Effector CD4-positive, alpha-beta T cell (primary cell): ENCODE measurements at regions not wholly inside any gene's neighbourhood (a gene's known extent, or its start where the extent isn't known, plus 50 kb on each side); places are given as distances from the start of the nearest gene placed in this dataset.

Source experiments
- DNase-seq: peaks from one replicate; pipeline ENCODE4 v3.0.0-alpha.2; 2020

GRCh38 chr9:79236466-79236865 is 335.3 kb upstream of the TLE4 start:
- DNase-seq, result no peak

DNA sequence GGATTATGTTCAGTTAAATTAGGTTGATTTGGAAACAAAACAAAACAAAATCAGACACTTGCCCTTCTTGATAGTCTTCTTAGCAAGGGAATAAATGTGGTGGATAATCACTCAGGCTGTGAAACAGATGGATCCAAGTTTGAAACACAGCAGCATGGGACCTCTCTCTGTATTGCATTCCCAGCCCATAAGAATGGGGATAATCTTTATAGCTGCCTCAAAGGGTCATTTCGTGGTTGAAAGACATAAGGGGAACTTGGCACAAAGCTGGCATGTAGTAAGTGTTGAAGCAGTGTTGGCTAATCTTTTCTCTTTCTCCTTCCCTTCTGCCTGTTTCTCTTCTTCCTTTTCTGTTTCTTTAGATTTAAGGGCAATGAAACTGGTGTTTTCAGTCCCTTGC is 333.9 kb upstream of the TLE4 start:
- no peak for DNase-seq

DNA sequence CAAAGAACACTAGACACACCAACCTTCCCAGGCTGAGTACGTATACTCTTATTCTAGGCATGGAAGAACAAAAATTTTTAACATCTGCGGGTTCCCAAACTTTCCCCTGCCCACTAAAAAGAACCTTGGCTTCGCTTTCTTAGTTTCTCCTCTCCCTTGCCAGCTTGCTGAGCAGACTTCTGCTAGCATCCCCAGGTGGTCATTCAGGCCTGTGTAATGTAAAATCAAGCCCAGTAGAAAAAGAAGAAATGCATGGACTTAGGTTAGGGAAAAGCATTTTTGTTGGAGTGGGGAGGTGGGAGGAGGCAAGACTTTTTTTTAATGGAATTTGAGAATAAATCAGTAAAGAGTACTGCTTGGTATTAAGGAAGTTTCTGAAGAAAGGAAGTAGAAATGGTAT is 331.0 kb upstream of the TLE4 start:
- DNase-seq, result no peak

GRCh38 chr9:79242489-79242888 is 329.3 kb upstream of the TLE4 start:
- DNase-seq, result no peak

DNA sequence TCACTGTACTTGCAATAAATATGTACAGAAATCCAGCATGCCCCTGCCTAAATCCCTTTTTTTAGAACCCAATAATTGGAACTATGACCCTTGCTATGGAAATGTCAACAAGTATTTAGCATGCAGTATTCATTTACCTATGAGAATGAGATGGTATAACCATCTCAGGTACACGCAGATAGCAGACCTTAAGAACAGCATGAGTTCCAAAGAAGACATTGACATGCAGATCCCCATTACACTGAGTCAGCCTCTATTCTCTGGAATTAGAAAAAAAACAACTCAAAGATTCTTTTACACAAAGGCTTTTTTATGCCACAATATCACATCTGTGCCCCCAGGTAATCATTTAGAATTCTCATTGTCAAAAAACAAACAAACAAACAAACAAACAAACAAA is 325.6 kb upstream of the TLE4 start:
- no peak for DNase-seq

DNA sequence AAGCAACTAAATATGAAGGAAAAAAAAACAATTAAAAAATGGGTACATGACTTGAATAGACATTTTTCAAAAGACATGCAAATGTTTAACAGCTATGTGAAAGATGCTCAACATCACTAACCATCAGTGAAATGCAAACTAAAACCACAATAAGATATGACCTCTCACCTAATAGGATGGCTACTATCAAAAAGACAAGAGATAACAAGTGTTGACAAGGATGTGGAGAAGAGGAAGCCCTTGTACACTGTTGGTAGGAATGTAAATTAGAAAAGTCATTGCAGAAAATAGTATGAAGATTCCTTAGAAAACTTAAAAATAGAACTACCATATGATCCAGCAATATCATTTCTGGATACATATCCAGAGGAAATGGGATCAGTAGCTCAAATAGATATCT is 324.7 kb upstream of the TLE4 start:
- DNase-seq, result no peak

- no peak for DNase-seq
Observed at GRCh38 chr9:79250806-79251205, 321.0 kb upstream of the TLE4 start.

DNA sequence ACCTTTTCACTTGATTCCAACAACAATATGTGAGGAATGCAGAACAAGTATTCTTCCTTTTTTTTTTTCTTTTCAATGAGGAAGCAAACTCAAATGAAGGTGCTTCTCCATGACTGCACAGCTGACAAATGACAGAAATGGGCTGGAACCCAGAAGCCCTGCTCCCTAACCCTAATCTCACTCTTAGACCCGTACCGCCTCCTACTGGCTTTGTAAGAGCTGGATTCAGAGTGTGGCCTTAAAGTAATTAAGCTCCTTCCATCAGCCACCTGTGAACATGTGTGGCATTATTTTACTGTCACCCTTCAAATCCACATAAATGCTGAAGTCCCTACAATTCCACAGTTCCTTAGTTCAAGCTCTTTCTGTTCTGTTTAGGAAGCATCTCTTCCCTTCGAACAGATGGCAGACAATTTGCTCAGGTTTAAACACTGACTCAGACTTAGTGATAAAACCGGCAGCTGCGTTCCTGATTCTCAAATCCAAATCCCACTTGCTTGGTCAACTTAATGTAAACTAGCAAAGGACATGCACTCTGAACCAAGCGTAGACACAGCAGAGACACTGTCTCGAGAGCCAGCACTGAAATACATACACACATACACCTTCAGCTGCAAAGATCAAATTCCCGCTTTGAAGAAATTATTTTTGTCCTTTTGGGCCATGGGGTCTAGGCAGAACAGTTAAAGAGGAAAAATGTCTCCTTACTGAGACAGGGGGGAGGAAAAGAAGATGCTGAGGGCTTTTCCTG is 316.7 kb upstream of the TLE4 start:
- DNase-seq, result no peak

DNA sequence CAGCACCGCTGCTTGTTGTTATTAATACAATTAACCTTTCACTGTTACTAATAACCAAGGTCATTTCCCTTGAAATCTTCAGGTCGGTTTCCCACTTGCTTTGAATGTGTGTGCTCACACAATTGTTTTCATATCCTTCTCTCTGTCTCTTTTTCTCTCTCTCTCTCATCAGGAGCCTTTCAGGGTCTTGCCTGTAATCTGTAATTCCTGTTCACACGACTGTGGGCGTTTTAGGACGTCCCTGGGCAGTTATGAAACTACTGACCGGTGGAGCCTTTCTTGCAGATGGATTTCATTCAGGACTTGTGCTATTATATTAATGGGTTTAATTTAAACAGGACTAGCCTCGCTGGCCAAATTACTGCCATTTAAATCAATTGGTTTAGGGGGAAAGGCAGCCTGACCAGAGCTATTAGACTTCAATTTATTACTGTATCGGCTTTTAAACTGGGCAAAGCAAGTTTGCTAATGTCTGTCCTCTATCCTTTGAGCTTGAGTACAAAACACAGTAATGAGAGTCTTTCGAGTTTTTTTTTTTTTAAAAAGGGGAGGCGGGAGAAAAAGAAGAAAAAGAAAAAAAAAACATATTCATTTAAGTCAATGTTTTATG is 316.0 kb upstream of the TLE4 start:
- DNase-seq, result no peak

DNA sequence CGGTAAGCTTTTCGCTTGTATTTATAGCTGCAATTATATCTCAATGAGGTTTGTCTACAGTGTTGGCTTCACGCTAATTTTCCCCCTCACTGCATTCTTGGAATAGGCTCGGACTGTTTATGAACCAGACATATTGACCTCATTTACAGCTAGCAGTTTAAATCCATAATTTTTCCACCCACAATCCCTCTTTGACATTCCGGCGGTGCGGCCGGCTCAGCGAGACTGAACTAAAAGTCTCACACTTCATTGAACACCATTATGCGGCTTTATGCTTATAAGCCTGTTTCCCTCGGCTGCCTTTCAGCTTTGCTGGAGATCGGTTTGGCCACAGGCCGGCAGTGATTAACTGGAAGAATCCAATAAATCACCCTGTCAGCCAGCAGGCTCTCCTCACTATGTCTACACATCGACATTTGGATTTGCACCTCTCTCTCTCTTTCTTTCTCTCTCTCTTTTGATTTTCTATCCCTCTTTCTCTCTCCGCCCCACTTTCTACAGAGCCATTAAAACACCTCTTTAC is 315.0 kb upstream of the TLE4 start:
- no peak for DNase-seq

- DNase-seq, result no peak
Observed at GRCh38 chr9:79257228-79257781, 314.5 kb upstream of the TLE4 start.

GRCh38 chr9:79257790-79258351 is 313.9 kb upstream of the TLE4 start:
- no peak for DNase-seq

DNA sequence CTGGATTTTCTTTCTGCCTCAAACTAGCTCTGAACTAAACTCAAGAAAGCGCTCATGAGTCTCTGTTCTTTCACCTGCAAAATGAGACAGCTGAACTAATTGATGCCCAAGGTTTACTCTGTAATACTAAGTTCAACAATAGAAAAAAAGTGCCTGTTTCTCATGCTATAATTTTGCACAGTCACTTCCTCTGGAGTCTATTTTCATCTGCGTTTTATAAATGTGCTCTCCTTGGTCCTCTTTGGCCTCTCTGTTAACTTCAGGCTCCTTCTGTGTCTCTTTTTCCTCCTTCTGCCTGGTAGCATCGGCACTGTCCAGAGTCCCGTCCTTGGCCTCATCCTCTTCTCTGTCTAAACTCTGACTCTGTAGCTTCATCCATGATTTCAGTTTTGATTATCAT is 311.9 kb upstream of the TLE4 start:
- DNase-seq, result no peak

- DNase-seq, result no peak
Observed at GRCh38 chr9:79263628-79264027, 308.1 kb upstream of the TLE4 start.

GRCh38 chr9:79264041-79264440 is 307.7 kb upstream of the TLE4 start:
- no peak for DNase-seq

GRCh38 chr9:79264511-79265355 is 307.0 kb upstream of the TLE4 start:
- DNase-seq, result no peak

DNA sequence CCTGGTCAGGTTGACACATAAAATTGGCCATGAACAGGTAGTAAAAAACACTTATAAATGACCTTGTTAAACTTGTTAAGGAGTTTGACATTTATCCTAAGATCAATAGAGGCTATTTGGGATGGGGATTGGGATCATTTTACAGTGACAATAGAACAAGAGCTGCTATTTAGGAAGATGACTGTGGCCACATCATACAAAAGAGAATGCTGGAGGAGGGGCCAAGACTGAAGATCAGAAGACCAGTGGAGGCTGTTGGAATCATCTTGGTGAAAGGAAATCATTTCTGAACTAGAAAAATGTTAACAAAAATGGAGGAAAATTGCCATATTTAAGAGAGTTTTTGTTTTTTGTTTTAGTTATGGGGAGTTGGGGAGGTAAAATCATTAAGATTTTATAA is 304.8 kb upstream of the TLE4 start:
- DNase-seq, result no peak

DNA sequence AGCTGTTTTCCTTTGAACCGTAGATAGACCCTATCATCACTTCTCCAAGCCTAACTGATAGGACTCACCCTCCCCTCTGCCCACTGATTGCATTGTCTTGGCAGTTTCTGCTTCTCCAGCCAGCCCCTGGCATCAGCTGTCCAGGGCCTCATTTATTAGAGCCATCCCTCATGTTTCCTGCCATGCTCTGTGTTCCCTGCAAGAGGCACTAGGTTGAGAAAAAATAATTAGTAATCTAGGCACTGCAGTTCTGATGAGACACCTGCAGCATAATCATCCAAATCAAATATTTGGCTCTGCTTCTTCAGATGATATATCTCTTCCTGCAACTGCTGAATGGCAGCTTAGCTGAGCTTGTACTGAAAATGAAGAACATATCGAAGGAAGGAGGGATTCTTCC is 303.0 kb upstream of the TLE4 start:
- DNase-seq, result no peak

DNA sequence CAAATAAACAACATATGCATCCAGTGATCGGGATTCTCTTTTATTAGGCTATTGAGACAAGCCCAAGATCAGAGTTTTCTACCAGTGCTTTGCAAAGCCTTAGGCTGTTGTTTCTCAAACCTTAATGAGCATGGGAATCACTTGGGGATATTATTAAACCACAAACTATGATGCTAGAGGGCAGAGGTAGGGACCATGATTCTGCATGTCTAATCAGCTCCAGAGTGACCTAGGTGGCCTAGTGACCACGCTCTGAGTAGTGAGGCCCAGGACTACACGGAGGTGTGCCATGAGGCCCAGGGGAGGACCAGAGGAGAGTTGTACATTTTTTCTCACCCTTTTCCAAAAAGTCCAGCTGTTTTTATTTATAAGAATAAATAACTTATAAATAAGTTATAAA is 298.5 kb upstream of the TLE4 start:
- no peak for DNase-seq

DNA sequence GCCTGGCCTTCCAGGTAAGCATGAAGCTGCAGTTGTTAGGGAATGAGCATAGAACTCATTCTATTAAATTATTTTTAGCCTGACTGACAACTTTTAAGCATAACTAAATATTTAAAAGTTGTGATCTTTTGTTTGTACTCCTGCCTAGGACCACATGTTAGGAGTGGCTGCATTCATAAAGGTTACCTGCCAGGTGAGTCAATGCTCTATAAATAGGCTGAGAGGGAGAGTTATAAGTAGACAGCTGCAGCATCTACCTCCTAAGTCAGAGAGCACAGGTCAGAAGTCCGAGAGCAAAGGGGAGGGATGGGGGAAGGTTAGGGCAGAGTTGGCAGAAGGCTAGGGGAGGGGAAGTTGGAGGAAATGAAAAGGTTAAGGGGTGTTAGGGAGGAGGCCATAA is 292.4 kb upstream of the TLE4 start:
- no peak for DNase-seq

- no peak for DNase-seq
Observed at GRCh38 chr9:79280691-79281090, 291.1 kb upstream of the TLE4 start.

GRCh38 chr9:79284081-79284480 is 287.7 kb upstream of the TLE4 start:
- no peak for DNase-seq
